Mesothelial cell of epicardium (in vitro differentiated cells): ENCODE measurements at regions not wholly inside any gene's neighbourhood (a gene's known extent, or its start where the extent isn't known, plus 50 kb on each side); places are given as distances from the start of the nearest gene placed in this dataset.
A peak's percentile ranks its signal among the peaks of the same experiment; 100 is the strongest.

Source experiments
- DNase-seq, 2 experiments: peaks; one replicate each; pipeline ENCODE4 v3.0.0; 2021; ENCODE audit warnings: low spot score in 2 of 2; ENCODE audit not compliant: unreplicated experiment in 2 of 2
- H3K27ac Mint-ChIP-seq: 2 replicates; pipeline ENCODE4 v1.8.0; 2021; ENCODE audit warnings: mixed read lengths
- H3K27me3 Mint-ChIP-seq: 2 replicates; pipeline ENCODE4 v1.8.0; 2021; ENCODE audit warnings: low read depth, mixed read lengths
- H3K36me3 Mint-ChIP-seq: 2 replicates; pipeline ENCODE4 v1.8.0; 2021; ENCODE audit warnings: mixed read lengths
- H3K4me1 Mint-ChIP-seq: 2 replicates; pipeline ENCODE4 v1.8.0; 2021; ENCODE audit warnings: mixed read lengths
- H3K4me3 Mint-ChIP-seq: 2 replicates; pipeline ENCODE4 v1.8.0; 2021; ENCODE audit warnings: mild to moderate bottlenecking, moderate library complexity, mixed read lengths
- H3K9me3 Mint-ChIP-seq: 2 replicates; pipeline ENCODE4 v1.8.0; 2021; ENCODE audit warnings: mixed read lengths
- CTCF ChIP-seq: fragments of 200-600 bp; sonication (generic); IDR thresholded peaks from one replicate; pipeline ENCODE4 v1.5.0; 2021; ENCODE audit warnings: antibody characterized with exemption; ENCODE audit not compliant: unreplicated experiment

DNA sequence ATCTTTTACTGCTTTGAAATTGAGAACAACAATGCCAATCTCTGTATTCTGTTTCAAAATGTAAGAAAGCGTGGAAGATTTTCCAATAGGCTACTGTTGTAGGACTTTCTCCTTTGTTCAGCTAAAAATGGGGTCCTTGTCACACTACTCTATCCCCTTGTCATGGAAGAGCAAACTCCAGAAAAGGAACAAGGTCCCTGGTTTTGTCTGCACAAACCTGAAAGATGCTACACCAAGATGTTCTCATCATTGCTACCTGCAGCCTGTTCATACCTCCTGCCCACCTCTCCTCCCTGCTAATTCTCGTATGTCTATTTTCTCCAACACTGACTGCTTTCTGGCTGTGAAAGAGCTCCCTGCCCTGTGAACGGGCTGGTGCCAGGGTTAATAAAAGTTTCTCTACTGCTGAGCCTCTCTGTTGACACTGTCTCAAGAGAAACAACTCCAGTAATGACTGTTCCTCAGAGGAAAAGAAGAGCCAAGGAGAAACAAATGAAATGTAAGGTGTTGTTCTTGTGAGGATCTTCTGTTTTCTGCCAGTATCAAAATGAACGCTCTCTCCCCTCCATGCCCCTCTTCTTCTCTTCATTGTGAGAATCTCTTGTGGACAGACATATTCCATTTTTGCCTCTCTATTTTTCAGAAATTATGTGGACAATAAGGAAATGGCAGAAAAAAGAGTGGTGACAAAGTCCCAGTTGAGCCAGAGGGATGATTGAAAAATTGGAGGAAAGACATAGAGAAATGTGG is 287.1 kb downstream of the ADGB start:
- no peak for TF ChIP-seq CTCF
- Mint-ChIP-seq H3K9me3 (no peaks in the 10 kb centered on the region), H3K27ac (no peak overlapping the region), H3K4me1 (peaks cover 11% of the 10 kb centered on the region), H3K36me3 (no peaks in the 10 kb centered on the region), H3K4me3 (no peak overlapping the region), H3K27me3 (no peaks in the 10 kb centered on the region)
- no peak for DNase-seq

DNA sequence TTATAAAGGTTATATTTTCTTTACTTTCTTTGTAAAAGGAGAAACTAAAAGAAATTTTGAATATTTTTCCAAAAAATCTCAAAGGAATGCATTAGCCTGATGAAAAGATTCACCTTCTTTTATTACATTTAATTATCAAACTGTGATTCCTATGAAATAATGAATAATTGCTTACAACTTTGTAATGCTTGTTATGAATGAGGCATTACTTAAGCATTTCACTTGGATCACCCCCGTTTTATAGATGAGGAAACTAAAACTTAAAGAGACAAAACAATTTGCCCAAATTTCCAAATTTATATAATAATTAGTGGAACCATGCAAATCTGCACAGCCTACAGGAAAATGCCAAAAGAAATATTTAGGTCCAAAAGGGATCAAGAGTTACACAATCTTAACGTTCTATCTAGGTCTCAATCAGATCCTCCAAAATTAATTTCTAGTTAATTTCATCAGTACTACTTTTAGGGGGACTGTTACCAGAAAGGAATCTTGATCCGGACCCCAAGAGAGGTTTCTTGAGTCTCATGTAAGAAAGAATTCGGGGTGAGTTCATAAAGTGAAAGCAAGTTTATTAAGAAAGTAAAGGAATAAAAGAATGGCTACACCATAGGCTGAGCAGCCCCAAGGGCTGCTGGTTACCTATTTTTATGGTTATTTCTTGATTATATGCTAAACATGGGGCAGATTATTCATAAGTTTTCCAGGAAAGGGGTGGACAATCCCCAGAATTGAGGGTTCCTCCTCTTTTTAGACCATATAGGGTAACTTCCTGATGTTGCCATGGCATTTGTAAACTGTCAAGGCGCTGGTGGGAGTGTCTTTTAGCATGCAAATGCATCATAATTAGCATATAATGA is 288.0 kb downstream of the ADGB start:
- no peak overlapping the region for H3K4me3 Mint-ChIP-seq
- H3K27me3 Mint-ChIP-seq: no peaks in the 10 kb centered on the region
- H3K4me1 Mint-ChIP-seq: peaks cover 4% of the 10 kb centered on the region
- no peak for DNase-seq
- no peaks in the 10 kb centered on the region for H3K36me3 Mint-ChIP-seq
- no peak for TF ChIP-seq CTCF
- H3K9me3 Mint-ChIP-seq: no peaks in the 10 kb centered on the region
- no peak overlapping the region for H3K27ac Mint-ChIP-seq

GRCh38 chr6:146887447-146888077 is 288.8 kb downstream of the ADGB start:
- peaks cover 2% of the 10 kb centered on the region for H3K4me1 Mint-ChIP-seq
- no peaks in the 10 kb centered on the region for H3K9me3 Mint-ChIP-seq
- no peaks in the 10 kb centered on the region for H3K27me3 Mint-ChIP-seq
- no peak overlapping the region for H3K4me3 Mint-ChIP-seq
- DNase-seq: no peak
- TF ChIP-seq CTCF: no peak
- no peaks in the 10 kb centered on the region for H3K36me3 Mint-ChIP-seq
- H3K27ac Mint-ChIP-seq: no peak overlapping the region

- Mint-ChIP-seq H3K9me3 (no peaks in the 10 kb centered on the region), H3K27ac (peak overlapping the region; percentile 13), H3K4me3 (no peak overlapping the region)
Observed at GRCh38 chr6:146889303-146889702, 290.5 kb downstream of the ADGB start.

GRCh38 chr6:146890172-146890571 is 291.4 kb downstream of the ADGB start:
- Mint-ChIP-seq H3K4me1 (peaks cover 4% of the 10 kb centered on the region), H3K4me3 (no peak overlapping the region), H3K36me3 (no peaks in the 10 kb centered on the region), H3K9me3 (no peaks in the 10 kb centered on the region), H3K27ac (no peak overlapping the region), H3K27me3 (no peaks in the 10 kb centered on the region)
- TF ChIP-seq CTCF: no peak
- no peak for DNase-seq

More at GRCh38 chr6:146889303-146889702, 290.5 kb downstream of the ADGB start:
- DNase-seq: no peak
- no peak for TF ChIP-seq CTCF
- Mint-ChIP-seq H3K36me3 (no peaks in the 10 kb centered on the region), H3K4me1 (peaks cover 4% of the 10 kb centered on the region), H3K27me3 (no peaks in the 10 kb centered on the region)
